NB4 (cell line): ENCODE measurements at regions not wholly inside any gene's neighbourhood (a gene's known extent, or its start where the extent isn't known, plus 50 kb on each side); places are given as distances from the start of the nearest gene placed in this dataset.

ENCODE experiments used
- DNase-seq: peaks from one replicate; pipeline ENCODE4 v3.0.0; 2010; ENCODE audit warnings: low read depth
- H3K4me3 ChIP-seq: one replicate; pipeline ENCODE4 v1.5.1; 2011; ENCODE audit warnings: mild to moderate bottlenecking, low read depth, low read length, moderate library complexity
- CTCF ChIP-seq: IDR thresholded peaks from one replicate; pipeline ENCODE4 v1.5.1; 2012; ENCODE audit warnings: low read depth, low read length
- MAX ChIP-seq: IDR thresholded peaks from 2 replicates; pipeline ENCODE4 v1.6.1; 2011; ENCODE audit warnings: low read depth, low read length
- MYC ChIP-seq: IDR thresholded peaks from 2 replicates; pipeline ENCODE4 v1.6.1; 2011; ENCODE audit warnings: low read depth, low read length
- POLR2A ChIP-seq: IDR thresholded peaks from 2 replicates; pipeline ENCODE4 v1.6.1; 2011; ENCODE audit warnings: mild to moderate bottlenecking; ENCODE audit not compliant: insufficient read length; ENCODE audit errors: extremely low read depth

- TF ChIP-seq POLR2A (no peak), MYC (no peak), CTCF (no peak)
- H3K4me3 ChIP-seq, result no peak overlapping the region
- DNase-seq, result no peak
Measured at GRCh38 chr3:61358364-61358763, 107.1 kb upstream of the FHIT start.

- no peak for DNase-seq
- TF ChIP-seq MAX, result no peak
- no peak for TF ChIP-seq MYC
- TF ChIP-seq POLR2A, result no peak
- TF ChIP-seq CTCF, result no peak
Measured at GRCh38 chr3:61360297-61360965, 109.2 kb upstream of the FHIT start.

GRCh38 chr3:61369678-61370077 lies 118.4 kb upstream of the FHIT start:
- no peak overlapping the region for H3K4me3 ChIP-seq
- no peak for TF ChIP-seq CTCF
- TF ChIP-seq MYC, result no peak
- no peak for TF ChIP-seq MAX
- no peak for TF ChIP-seq POLR2A
- DNase-seq, result peak; percentile 2

More at GRCh38 chr3:61360297-61360965, 109.2 kb upstream of the FHIT start:
- H3K4me3 ChIP-seq, result no peak overlapping the region

DNA sequence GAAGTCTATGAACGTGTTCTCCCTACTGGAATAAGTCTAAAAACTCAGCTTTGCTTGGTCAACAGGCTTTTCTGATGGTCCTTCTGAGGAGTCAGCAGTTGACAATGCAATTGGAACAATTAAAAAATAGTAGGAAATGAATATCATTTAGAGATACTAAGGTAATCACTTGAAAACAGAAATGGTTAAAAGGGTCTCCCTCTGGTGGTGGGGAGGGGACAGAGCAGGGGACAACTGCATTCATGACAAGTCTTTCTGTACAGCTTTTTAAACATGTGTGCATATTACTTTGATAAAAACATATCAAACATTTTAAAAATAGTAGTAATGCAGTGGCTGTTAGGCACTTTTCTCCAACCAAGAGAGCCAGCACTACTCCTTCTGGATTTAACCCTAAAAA lies 119.9 kb upstream of the FHIT start:
- DNase-seq, result peak; percentile 35
- H3K4me3 ChIP-seq, result no peak overlapping the region
- TF ChIP-seq CTCF (peak; percentile 50), MAX (no peak)

GRCh38 chr3:61372723-61373122 lies 121.5 kb upstream of the FHIT start:
- DNase-seq, result no peak
- TF ChIP-seq MYC (no peak), MAX (no peak), CTCF (no peak), POLR2A (no peak)
- H3K4me3 ChIP-seq, result no peak overlapping the region

GRCh38 chr3:61378311-61378710 lies 127.1 kb upstream of the FHIT start:
- H3K4me3 ChIP-seq, result no peak overlapping the region
- TF ChIP-seq POLR2A (no peak), MYC (no peak), MAX (no peak), CTCF (no peak)
- DNase-seq, result no peak
